GM23338 (cell line): ENCODE measurements at regions not wholly inside any gene's neighbourhood (a gene's known extent, or its start where the extent isn't known, plus 50 kb on each side); places are given as distances from the start of the nearest gene placed in this dataset.

Source experiments
- CREB1 ChIP-seq: fragments of 250-450 bp; sonication (Bioruptor Pico); IDR thresholded peaks from 2 replicates; pipeline ENCODE4 v1.5.0; 2020; ENCODE audit warnings: low read depth, mild to moderate bottlenecking, moderate library complexity
- CTCF ChIP-seq, 2 experiments: fragments of 200-600 bp in 1 of 2; sonication (generic) in 1 of 2; conservative IDR thresholded peaks; 2 replicates each; pipeline versions ENCODE4 v1.5.1 to v1.6.1; 2016 to 2017; ENCODE audit warnings: antibody characterized with exemption in 2 of 2, low read depth in 2 of 2, mild to moderate bottlenecking in 2 of 2, moderate library complexity in 1 of 2
- ETS1 ChIP-seq: IDR thresholded peaks from 2 replicates; pipeline ENCODE4 v1.6.1; 2016; ENCODE audit warnings: antibody characterized with exemption
- EZH2 ChIP-seq: fragments of 200-600 bp; sonication (generic); IDR thresholded peaks from one replicate; pipeline ENCODE4 v1.8.0; 2017; ENCODE audit warnings: antibody characterized with exemption, mild to moderate bottlenecking, low read depth; ENCODE audit not compliant: unreplicated experiment
- EZH2phosphoT487 ChIP-seq: fragments of 200-600 bp; sonication (generic); IDR thresholded peaks from one replicate; pipeline ENCODE4 v1.8.1; 2018; ENCODE audit warnings: antibody characterized with exemption; ENCODE audit not compliant: unreplicated experiment
- POLR2AphosphoS5 ChIP-seq: IDR thresholded peaks from 2 replicates; pipeline ENCODE4 v1.6.1; 2016; ENCODE audit warnings: antibody characterized with exemption, low read depth
- REST ChIP-seq: IDR thresholded peaks from one replicate; pipeline ENCODE4 v1.6.1; 2018; ENCODE audit warnings: antibody characterized with exemption; ENCODE audit not compliant: unreplicated experiment
- STAT1 ChIP-seq: IDR thresholded peaks from one replicate; pipeline ENCODE4 v1.6.1; 2016; ENCODE audit warnings: antibody characterized with exemption; ENCODE audit not compliant: unreplicated experiment
- ZNF114 ChIP-seq: fragments of 250-450 bp; sonication (Bioruptor Pico); IDR thresholded peaks from 2 replicates; pipeline ENCODE4 v1.5.0; 2020; ENCODE audit warnings: mild to moderate bottlenecking, moderate library complexity

GRCh38 chrX:111040377-111041017, 55.5 kb upstream of the PAK3 start:
- TF ChIP-seq CTCF (conservative IDR thresholded peaks at IDR 0.05; ENCODE audit: low read depth in 2 of 2) (no peak), ZNF114 (CRISPR knock-in tag) (no peak), REST (no peak), POLR2AphosphoS5 (no peak), EZH2 (no peak), ETS1 (no peak), EZH2phosphoT487 (no peak), CREB1 (no peak), STAT1 (no peak)
